IMR-90 (cell line): ENCODE measurements at regions not wholly inside any gene's neighbourhood (a gene's known extent, or its start where the extent isn't known, plus 50 kb on each side); places are given as distances from the start of the nearest gene placed in this dataset.

Source experiments
- ATAC-seq: fragments of 200-7000 bp; cut with Tn5 transposase; 2 replicates; pipeline ENCODE4 v1.9.1; 2020; ENCODE audit warnings: low read depth, mild to moderate bottlenecking, moderate library complexity
- BruUV-seq: library from RNA; stranded (reverse); fragments of 400-500 nt; replicated peaks from 2 replicates; lab custom pipeline; 2021; lab: Mats Ljungman, UMichigan
- CTCF ChIA-PET: fragments of 300-600 bp; formaldehyde crosslinking; extraction: SDS; loops from one replicate; lab custom pipeline; 2021; ENCODE audit warnings: antibody characterized with exemption; lab: Yijun Ruan, JAX
- POLR2A ChIA-PET: fragments of 300-600 bp; sonication (Branson Sonifier 250); formaldehyde crosslinking; loops from one replicate; lab custom pipeline; 2022; ENCODE audit warnings: antibody characterized with exemption; ENCODE audit not compliant: unreplicated experiment; lab: Charles Lee
- DNase-seq: peaks from one replicate; pipeline ENCODE4 v3.0.0; 2013
- H2AFZ ChIP-seq: replicated peaks from 2 replicates; pipeline ENCODE3; 2013; ENCODE audit warnings: low read length, mild to moderate bottlenecking; ENCODE audit not compliant: poor library complexity
- H2AK5ac ChIP-seq: 2 replicates; pipeline ENCODE4 v1.6.1; 2013; ENCODE audit warnings: low read depth, low read length, inconsistent platforms
- H2AK9ac ChIP-seq: replicated peaks from 2 replicates; pipeline ENCODE3; 2013; ENCODE audit warnings: mild to moderate bottlenecking, low read depth, low read length, moderate library complexity; ENCODE audit not compliant: poor library complexity
- H2BK120ac ChIP-seq: 2 replicates; pipeline ENCODE4 v1.6.1; 2013; ENCODE audit warnings: low read depth, low read length, inconsistent platforms
- H2BK15ac ChIP-seq: 3 replicates; pipeline ENCODE4 v1.6.1; 2013; ENCODE audit warnings: low read depth, low read length, inconsistent platforms
- H2BK20ac ChIP-seq: 2 replicates; pipeline ENCODE4 v1.6.1; 2013; ENCODE audit warnings: low read depth, mild to moderate bottlenecking, inconsistent platforms, low read length, moderate library complexity
- H2BK5ac ChIP-seq: 2 replicates; pipeline ENCODE4 v1.6.1; 2013; ENCODE audit warnings: mild to moderate bottlenecking, low read depth, low read length, inconsistent platforms; ENCODE audit not compliant: poor library complexity, severe bottlenecking
- H3K14ac ChIP-seq: replicated peaks from 2 replicates; pipeline ENCODE4 v1.6.1; 2013; ENCODE audit warnings: low read depth, low read length, inconsistent platforms
- H3K18ac ChIP-seq: 2 replicates; pipeline ENCODE4 v1.6.1; 2013; ENCODE audit warnings: low read depth, low read length, control low read depth
- H3K23ac ChIP-seq: 2 replicates; pipeline ENCODE4 v1.6.1; 2013; ENCODE audit warnings: low read depth, low read length, inconsistent platforms
- H3K27ac ChIP-seq: 2 replicates; pipeline ENCODE4 v1.5.1; 2013; ENCODE audit warnings: mild to moderate bottlenecking, control low read depth, low read length; ENCODE audit not compliant: insufficient read depth
- H3K27me3 ChIP-seq: 2 replicates; pipeline ENCODE4 v1.6.1; 2013; ENCODE audit warnings: low read length; ENCODE audit not compliant: control insufficient read depth, insufficient read depth
- H3K36me3 ChIP-seq: 2 replicates; pipeline ENCODE4 v1.6.1; 2013; ENCODE audit warnings: low read length, mixed read lengths; ENCODE audit not compliant: control insufficient read depth, insufficient read depth
- H3K4ac ChIP-seq: 2 replicates; pipeline ENCODE4 v1.6.1; 2013; ENCODE audit warnings: low read depth, low read length, inconsistent platforms
- H3K4me1 ChIP-seq: 2 replicates; pipeline ENCODE4 v1.6.1; 2013; ENCODE audit warnings: low read length, mixed read lengths; ENCODE audit not compliant: control insufficient read depth, insufficient read depth
- H3K4me2 ChIP-seq: 2 replicates; pipeline ENCODE4 v1.6.1; 2013; ENCODE audit warnings: low read depth, mild to moderate bottlenecking, control low read depth, low read length, moderate library complexity
- H3K4me3 ChIP-seq: 2 replicates; pipeline ENCODE4 v1.5.1; 2013; ENCODE audit warnings: low read depth, mild to moderate bottlenecking, control low read depth, low read length, moderate library complexity; ENCODE audit not compliant: insufficient read depth
- H3K56ac ChIP-seq: 2 replicates; pipeline ENCODE4 v1.6.1; 2013; ENCODE audit warnings: low read length, inconsistent platforms; ENCODE audit not compliant: insufficient read depth; ENCODE audit errors: extremely low read depth
- H3K79me1 ChIP-seq, 2 experiments: 2 replicates each; pipeline ENCODE4 v1.6.1; 2013; ENCODE audit warnings: low read length in 2 of 2, inconsistent platforms in 1 of 2, low read depth in 1 of 2
- H3K9ac ChIP-seq: 2 replicates; pipeline ENCODE4 v1.6.1; 2013; ENCODE audit warnings: low read depth, low read length, control low read depth
- H3K9me1 ChIP-seq: 2 replicates; pipeline ENCODE4 v1.6.1; 2013; ENCODE audit warnings: low read length, inconsistent platforms; ENCODE audit not compliant: insufficient read depth
- H3K9me3 ChIP-seq: 2 replicates; pipeline ENCODE4 v1.6.1; 2013; ENCODE audit warnings: low read length; ENCODE audit not compliant: control insufficient read depth, insufficient read depth
- H4K20me1 ChIP-seq: 2 replicates; pipeline ENCODE4 v1.6.1; 2013; ENCODE audit warnings: low read length, inconsistent platforms; ENCODE audit not compliant: insufficient read depth
- H4K5ac ChIP-seq: 2 replicates; pipeline ENCODE4 v1.6.1; 2013; ENCODE audit warnings: mild to moderate bottlenecking, low read depth, low read length, control low read depth
- H4K8ac ChIP-seq, 2 experiments: 2 replicates each; pipeline ENCODE4 v1.6.1; 2013; ENCODE audit warnings: low read depth in 2 of 2, low read length in 2 of 2, control low read depth in 1 of 2, inconsistent platforms in 1 of 2
- H4K91ac ChIP-seq: 2 replicates; pipeline ENCODE4 v1.6.1; 2013; ENCODE audit warnings: low read depth, low read length, inconsistent platforms; ENCODE audit not compliant: insufficient read depth
- CEBPB ChIP-seq: IDR thresholded peaks from 2 replicates; pipeline ENCODE4 v1.6.1; 2012; ENCODE audit warnings: low read depth, low read length, improper control_type of control experiment
- CHD1 ChIP-seq: IDR thresholded peaks from 2 replicates; pipeline ENCODE4 v1.6.1; 2012; ENCODE audit warnings: low read depth, low read length, improper control_type of control experiment
- ELK1 ChIP-seq: fragments of 150-350 bp; IDR thresholded peaks from 2 replicates; pipeline ENCODE4 v1.6.1; 2016; ENCODE audit warnings: low read depth, mild to moderate bottlenecking, low read length, moderate library complexity, borderline replicate concordance
- FOS ChIP-seq: fragments of 150-350 bp; IDR thresholded peaks from 2 replicates; pipeline ENCODE4 v1.6.1; 2016; ENCODE audit warnings: low read depth, low read length
- MAFK ChIP-seq: IDR thresholded peaks from 2 replicates; pipeline ENCODE4 v1.6.1; 2012; ENCODE audit warnings: low read depth, low read length, improper control_type of control experiment
- MAZ ChIP-seq: IDR thresholded peaks from 2 replicates; pipeline ENCODE4 v1.6.1; 2012; ENCODE audit warnings: low read depth, mild to moderate bottlenecking, low read length, improper control_type of control experiment, moderate library complexity, borderline replicate concordance
- MXI1 ChIP-seq: IDR thresholded peaks from 2 replicates; pipeline ENCODE4 v1.6.1; 2012; ENCODE audit warnings: low read depth, mild to moderate bottlenecking, low read length, moderate library complexity, borderline replicate concordance
- NFE2L2 ChIP-seq: fragments of 150-350 bp; IDR thresholded peaks from 2 replicates; pipeline ENCODE4 v1.6.1; 2016; ENCODE audit warnings: low read depth, mild to moderate bottlenecking, low read length
- POLR2A ChIP-seq: IDR thresholded peaks from 2 replicates; pipeline ENCODE4 v1.6.1; 2012; ENCODE audit warnings: mild to moderate bottlenecking, low read depth, low read length
- RAD21 ChIP-seq: IDR thresholded peaks from 2 replicates; pipeline ENCODE4 v1.6.1; 2012; ENCODE audit warnings: low read length, improper control_type of control experiment
- RCOR1 ChIP-seq: IDR thresholded peaks from 2 replicates; pipeline ENCODE4 v1.6.1; 2012; ENCODE audit warnings: mild to moderate bottlenecking, low read length, improper control_type of control experiment; ENCODE audit not compliant: insufficient replicate concordance
- RFX5 ChIP-seq: IDR thresholded peaks from 2 replicates; pipeline ENCODE4 v1.8.0; 2012; ENCODE audit warnings: low read depth, mild to moderate bottlenecking, low read length, moderate library complexity
- SMC3 ChIP-seq: fragments of 150-350 bp; IDR thresholded peaks from 2 replicates; pipeline ENCODE4 v1.6.1; 2016; ENCODE audit warnings: low read depth, mild to moderate bottlenecking, antibody characterized with exemption, low read length, moderate library complexity
- USF2 ChIP-seq: fragments of 150-350 bp; IDR thresholded peaks from 2 replicates; pipeline ENCODE4 v1.6.1; 2017; ENCODE audit warnings: mild to moderate bottlenecking, antibody characterized with exemption, low read length, low read depth
- WGBS, 2 experiments: methylation state at CpG; one replicate each; pipeline versions ENCODE4 v1.1.5 to v1.1.7; 2013; ENCODE audit warnings: missing lambda C conversion rate in 2 of 2; ENCODE audit not compliant: insufficient read length in 1 of 2; ENCODE audit errors: extremely low coverage in 2 of 2; 5-methylcytosine and 5-hydroxymethylcytosine counted together
- dilution Hi-C: fragments of 300-500 bp; cut with HindIII; formaldehyde crosslinking; loops from one replicate; pipeline ENCODE4 v1.14.3; 2018; ENCODE audit warnings: low sequenced_read_pairs; ENCODE audit not compliant: unreplicated experiment
- in situ Hi-C: fragments of 300-500 bp; cut with MboI; formaldehyde crosslinking; loops from 3 replicates; pipeline ENCODE4 v1.14.3; 2019; ENCODE audit warnings: low sequenced_read_pairs, inconsistent platforms, mixed read lengths
- intact Hi-C: fragments of 100-400 bp; cut with micrococcal nuclease; formaldehyde crosslinking; loops from 2 replicates; pipeline ENCODE4 v1.10.0; 2022
- TF ChIP-seq, protein P1 (sequence below): conservative IDR thresholded peaks from 2 replicates; pipeline ENCODE4 v1.5.1; 2012; ENCODE audit warnings: mild to moderate bottlenecking, low read depth, low read length, improper control_type of control experiment

DNA sequence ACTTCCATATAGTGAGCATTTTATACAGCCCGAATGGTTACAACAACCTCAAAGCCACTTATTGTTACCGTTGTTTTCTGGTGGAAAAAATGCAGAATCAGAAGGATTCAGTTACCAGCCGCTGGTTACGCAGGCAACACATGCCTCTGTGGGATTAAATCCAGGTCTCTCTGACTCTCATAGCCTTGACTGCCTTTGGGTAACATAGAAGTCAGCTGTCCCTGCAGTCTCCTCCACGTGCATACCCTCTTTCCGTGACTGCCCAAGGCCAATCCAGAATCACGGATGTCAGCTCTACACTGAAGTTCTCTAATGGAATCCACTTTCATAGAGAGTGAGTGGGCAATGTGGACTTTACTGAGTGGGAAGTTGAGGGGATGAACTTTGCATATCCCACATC is 189.5 kb upstream of the DNAJC19 start:
- Histone ChIP-seq H3K79me1 (no peaks in the 10 kb centered on the region), H2AK9ac (no peak overlapping the region), H4K91ac (no peak overlapping the region), H3K4me2 (no peak overlapping the region), H3K4ac (no peak overlapping the region), H3K23ac (no peak overlapping the region), H3K9me1 (no peaks in the 10 kb centered on the region), H3K18ac (no peak overlapping the region), H2BK5ac (no peak overlapping the region), H3K27me3 (no peaks in the 10 kb centered on the region), H3K9ac (no peak overlapping the region), H2BK15ac (no peak overlapping the region), H4K20me1 (no peaks in the 10 kb centered on the region), H2BK20ac (no peak overlapping the region), H3K56ac (no peak overlapping the region), H4K8ac (no peak overlapping the region), H3K9me3 (peaks cover 4% of the 10 kb centered on the region; the same call in 1 of the 2 replicates), H4K5ac (no peak overlapping the region), H2BK120ac (no peak overlapping the region), H3K4me3 (no peak overlapping the region), H3K36me3 (no peaks in the 10 kb centered on the region), H2AFZ (no peak overlapping the region), H3K4me1 (no peaks in the 10 kb centered on the region), H3K27ac (no peak overlapping the region), H3K14ac (no peak overlapping the region), H2AK5ac (no peak overlapping the region)
- in situ Hi-C loops (no loop called here), dilution Hi-C loops (no loop called here), intact Hi-C loops (loop anchor here (5.0 kb wide), 1 partner anchor 372 kb away; no protein-coding TSS in a partner anchor)
- WGBS, 2 experiments = 90% methylated on average over 2 of the region's 7 CpGs; no CpG with 5 or more reads in 1 of the 2 experiments
- no peak for ATAC-seq
- POLR2A ChIA-PET = no interaction called here
- no peak for DNase-seq
- no TSS peak for BruUV-seq
- CTCF ChIA-PET = no interaction called here
- no peak for TF ChIP-seq FOS
- no peak for TF ChIP-seq RAD21
- no peak for TF ChIP-seq SMC3
- no peak for TF ChIP-seq POLR2A
- no peak for TF ChIP-seq MXI1
- TF ChIP-seq MAZ = no peak
- TF ChIP-seq CHD1 = no peak
- no peak for TF ChIP-seq CEBPB
- no peak for TF ChIP-seq RCOR1
- no peak for TF ChIP-seq NFE2L2
- TF ChIP-seq ELK1 = no peak
- TF ChIP-seq MAFK = no peak
- no peak for TF ChIP-seq USF2
- TF ChIP-seq RFX5 = no peak
- TF ChIP-seq, protein P1, sequence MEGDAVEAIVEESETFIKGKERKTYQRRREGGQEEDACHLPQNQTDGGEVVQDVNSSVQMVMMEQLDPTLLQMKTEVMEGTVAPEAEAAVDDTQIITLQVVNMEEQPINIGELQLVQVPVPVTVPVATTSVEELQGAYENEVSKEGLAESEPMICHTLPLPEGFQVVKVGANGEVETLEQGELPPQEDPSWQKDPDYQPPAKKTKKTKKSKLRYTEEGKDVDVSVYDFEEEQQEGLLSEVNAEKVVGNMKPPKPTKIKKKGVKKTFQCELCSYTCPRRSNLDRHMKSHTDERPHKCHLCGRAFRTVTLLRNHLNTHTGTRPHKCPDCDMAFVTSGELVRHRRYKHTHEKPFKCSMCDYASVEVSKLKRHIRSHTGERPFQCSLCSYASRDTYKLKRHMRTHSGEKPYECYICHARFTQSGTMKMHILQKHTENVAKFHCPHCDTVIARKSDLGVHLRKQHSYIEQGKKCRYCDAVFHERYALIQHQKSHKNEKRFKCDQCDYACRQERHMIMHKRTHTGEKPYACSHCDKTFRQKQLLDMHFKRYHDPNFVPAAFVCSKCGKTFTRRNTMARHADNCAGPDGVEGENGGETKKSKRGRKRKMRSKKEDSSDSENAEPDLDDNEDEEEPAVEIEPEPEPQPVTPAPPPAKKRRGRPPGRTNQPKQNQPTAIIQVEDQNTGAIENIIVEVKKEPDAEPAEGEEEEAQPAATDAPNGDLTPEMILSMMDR = no peak
